Aorta (tissue), 5 donors: ENCODE measurements at regions not wholly inside any gene's neighbourhood (a gene's known extent, or its start where the extent isn't known, plus 50 kb on each side); places are given as distances from the start of the nearest gene placed in this dataset.
"Not testable (repeated sequence)": the region's sequence is repeated elsewhere in the genome, so short reads cannot be mapped to it uniquely, and the experiment has no call there.

ENCODE experiments used
- ATAC-seq: fragments of 200-7000 bp; cut with Tn5 transposase; one replicate; pipeline ENCODE4 v1.9.1; 2022; ENCODE audit warnings: moderate library complexity; ENCODE audit not compliant: low FRiP score
- DNase-seq, 2 donors: peaks; one replicate each; pipeline ENCODE4 v3.0.0-alpha.2; 2020
- H3K27ac ChIP-seq, 2 donors: one replicate each; pipeline ENCODE4 v1.5.1; 2013; ENCODE audit warnings: low read length in 2 of 2, mild to moderate bottlenecking in 2 of 2, moderate library complexity in 2 of 2, control low read depth in 1 of 2, inconsistent platforms in 1 of 2, low read depth in 1 of 2
- H3K27me3 ChIP-seq, 2 donors: one replicate each; pipeline ENCODE4 v1.6.1; 2013; ENCODE audit warnings: control low read depth in 1 of 2, low read length in 1 of 2, mild to moderate bottlenecking in 1 of 2, moderate library complexity in 1 of 2; ENCODE audit not compliant: insufficient read depth in 2 of 2, control insufficient read depth in 1 of 2
- H3K36me3 ChIP-seq, 2 donors: one replicate each; pipeline ENCODE4 v1.6.1; 2013; ENCODE audit warnings: control low read depth in 1 of 2, low read length in 1 of 2, mild to moderate bottlenecking in 1 of 2; ENCODE audit not compliant: insufficient read depth in 2 of 2, control insufficient read depth in 1 of 2
- H3K4me1 ChIP-seq, 2 donors: one replicate each; pipeline ENCODE4 v1.6.1; 2013; ENCODE audit warnings: low read length in 2 of 2, control low read depth in 1 of 2, mild to moderate bottlenecking in 1 of 2, moderate library complexity in 1 of 2; ENCODE audit not compliant: insufficient read depth in 2 of 2, control insufficient read depth in 1 of 2
- H3K4me3 ChIP-seq, 2 donors: one replicate each; pipeline ENCODE4 v1.5.1; 2013; ENCODE audit warnings: low read length in 2 of 2, control low read depth in 1 of 2, mild to moderate bottlenecking in 1 of 2
- H3K9me3 ChIP-seq: one replicate; pipeline ENCODE4 v1.6.1; 2013; ENCODE audit warnings: mild to moderate bottlenecking, low read length; ENCODE audit not compliant: control insufficient read depth
- WGBS, 2 donors: extraction: QIAGEN DNeasy Blood & Tissue Kit; methylation state at CpG; one replicate each; pipeline ENCODE4 v1.1.7; 2013; 5-methylcytosine and 5-hydroxymethylcytosine counted together
- intact Hi-C, 2 donors: fragments of 100-400 bp; cut with DNase I; formaldehyde crosslinking; loops; one replicate each; pipeline versions ENCODE4 v1.14.2 to v1.15.0; 2022
- donor health status: healthy with polysubstance abuse.
- donor health status: Bipolar disorder and iron deficiency.
- donor health status: DM: no; HTN: no; CAD: no.
- donor health status: DM: no; HTN: no; CAD: no.
- donor health status: DM: yes; HTN: yes; CAD: no.

DNA sequence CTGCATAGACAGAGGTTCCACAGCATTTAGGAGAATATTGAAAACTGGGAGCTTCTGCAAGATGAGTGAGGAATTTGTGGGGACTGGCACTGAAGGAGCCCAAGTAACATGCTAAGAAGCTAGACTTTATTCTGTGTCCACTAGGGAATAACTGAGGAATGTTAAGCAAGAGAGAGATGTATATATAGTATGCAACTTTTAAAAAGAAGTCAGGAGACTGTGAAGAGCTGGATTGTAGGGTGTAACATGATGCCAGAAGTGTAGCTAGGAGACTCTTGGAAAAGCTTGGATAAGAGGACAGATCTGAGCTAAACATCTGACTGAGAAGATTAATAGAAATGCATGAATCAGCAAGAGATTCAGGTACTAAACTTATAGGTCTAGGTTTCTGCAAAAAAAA lies 270.6 kb upstream of the MMADHC start:
- Histone ChIP-seq H3K36me3 (no peaks in the 10 kb centered on the region), H3K27ac (no peak overlapping the region), H3K27me3 (no peaks in the 10 kb centered on the region), H3K4me3 (no peak overlapping the region), H3K4me1 (peaks cover 0 to 3% of the 10 kb centered on the region in 2 donors), H3K9me3 (no peaks in the 10 kb centered on the region)
- ATAC-seq (no peak), DNase-seq (no peak)
- intact Hi-C loops: no loop called here

DNA sequence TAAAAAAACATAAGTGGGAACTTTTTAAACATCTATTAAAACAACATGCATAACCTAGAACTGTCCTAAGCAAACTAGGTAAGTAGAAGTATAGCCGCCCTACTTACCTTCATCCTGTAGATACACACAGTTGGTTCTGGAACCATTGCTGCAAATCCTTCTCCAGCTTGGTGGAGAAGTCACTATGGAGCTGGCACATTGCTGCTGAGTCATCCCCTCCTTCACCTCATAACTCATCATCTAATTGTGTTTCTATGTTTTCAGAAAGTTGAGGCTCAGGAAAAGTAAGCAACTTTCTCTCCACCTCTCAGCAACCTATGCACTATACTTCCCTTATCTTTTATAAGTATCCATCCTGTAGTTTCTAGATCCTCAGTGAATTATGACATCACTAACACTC lies 269.8 kb upstream of the MMADHC start:
- H3K27me3 ChIP-seq: no peaks in the 10 kb centered on the region
- no peaks in the 10 kb centered on the region for H3K36me3 ChIP-seq
- DNase-seq: no peak
- intact Hi-C loops: no loop called here
- no peaks in the 10 kb centered on the region for H3K9me3 ChIP-seq
- no peak overlapping the region for H3K27ac ChIP-seq
- peaks cover 0 to 3% of the 10 kb centered on the region in 2 donors for H3K4me1 ChIP-seq
- H3K4me3 ChIP-seq: no peak overlapping the region
- WGBS, 2 donors: 91 to 98% methylated on average over 1 of the region's 1 CpG
- no peak for ATAC-seq

DNA sequence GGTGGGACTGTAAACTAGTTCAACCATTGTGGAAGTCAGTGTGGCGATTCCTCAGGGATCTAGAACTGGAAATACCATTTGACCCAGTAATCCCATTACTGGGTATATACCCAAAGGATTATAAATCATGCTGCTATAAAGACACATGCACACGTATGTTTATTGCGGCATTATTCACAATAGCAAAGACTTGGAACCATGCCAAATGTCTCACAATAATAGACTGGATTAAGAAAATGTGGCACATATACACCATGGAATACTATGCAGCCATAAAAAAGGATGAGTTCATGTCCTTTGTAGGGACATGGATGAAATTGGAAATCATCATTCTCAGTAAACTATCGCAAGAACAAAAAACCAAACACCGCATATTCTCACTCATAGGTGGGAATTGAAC lies 268.3 kb upstream of the MMADHC start:
- H3K27me3 ChIP-seq, H3K27ac ChIP-seq, H3K4me3 ChIP-seq, H3K36me3 ChIP-seq, DNase-seq, H3K9me3 ChIP-seq, intact Hi-C loops, ATAC-seq, H3K4me1 ChIP-seq: not testable (repeated sequence)
- 95 to 100% methylated on average over 2 of the region's 5 CpGs for WGBS, 2 donors

DNA sequence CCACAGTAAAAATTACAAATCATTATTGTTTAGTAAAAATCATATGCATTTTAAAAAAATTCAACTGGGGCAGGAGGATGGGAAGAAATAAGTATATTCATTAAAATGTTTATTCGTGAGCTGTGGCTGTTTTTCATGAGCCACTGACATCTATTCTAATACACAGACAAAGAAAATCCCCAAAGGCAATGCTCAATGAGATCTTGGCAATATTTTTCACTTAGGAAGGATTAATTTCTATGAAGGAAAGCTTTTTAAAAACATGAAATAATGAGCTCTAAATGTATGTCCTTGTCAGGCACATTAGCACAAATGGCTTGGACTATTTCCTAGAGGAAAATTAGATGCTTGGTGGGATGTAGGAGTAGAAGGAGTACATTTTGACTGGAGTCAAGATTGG lies 262.0 kb upstream of the MMADHC start:
- H3K27ac ChIP-seq: no peak overlapping the region
- intact Hi-C loops: no loop called here
- peaks cover 1% of the 10 kb centered on the region for H3K9me3 ChIP-seq
- 89 to 94% methylated on average over 1 of the region's 1 CpG for WGBS, 2 donors
- DNase-seq (no peak), ATAC-seq (no peak)
- H3K4me3 ChIP-seq: no peak overlapping the region
- no peaks in the 10 kb centered on the region for H3K4me1 ChIP-seq
- no peaks in the 10 kb centered on the region for H3K27me3 ChIP-seq
- H3K36me3 ChIP-seq: no peaks in the 10 kb centered on the region

DNA sequence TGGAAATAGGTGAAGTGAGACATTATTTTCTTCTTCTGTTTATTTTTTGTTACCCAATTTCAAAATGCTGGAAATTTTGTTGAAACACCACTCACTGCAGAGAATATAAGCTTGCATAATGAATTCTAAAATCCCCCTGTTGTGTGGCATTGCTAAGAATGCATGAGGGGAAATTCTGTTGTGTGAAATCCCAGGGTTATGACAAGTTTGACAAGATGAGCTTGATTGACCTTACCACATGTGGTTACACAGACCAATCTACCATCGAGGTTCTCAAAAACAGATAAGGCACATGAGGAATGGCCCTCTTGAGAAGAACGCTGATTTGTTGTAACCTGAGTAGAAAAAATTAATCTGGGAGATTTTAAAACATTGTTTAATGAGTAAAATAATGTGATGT lies 261.6 kb upstream of the MMADHC start:
- H3K36me3 ChIP-seq: no peaks in the 10 kb centered on the region
- no peak for ATAC-seq
- intact Hi-C loops: no loop called here

DNA sequence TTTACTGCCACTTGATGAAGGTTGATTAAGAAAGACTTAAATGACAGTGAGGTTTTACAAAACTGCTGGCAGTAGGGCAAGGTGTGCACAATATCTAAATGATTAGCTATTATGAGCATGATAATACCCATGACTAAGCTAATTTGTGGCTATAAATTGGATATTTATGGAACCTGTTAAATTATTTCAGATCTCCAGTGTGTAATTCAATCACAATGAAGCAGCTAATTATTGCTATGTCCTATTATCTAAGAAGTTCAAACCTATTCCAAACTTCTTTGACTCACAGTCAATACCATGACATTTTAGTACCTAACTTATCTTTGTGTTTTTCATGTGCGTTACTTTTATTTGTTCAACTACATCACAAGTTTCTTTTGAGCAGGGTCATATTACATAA lies 253.8 kb upstream of the MMADHC start:
- Histone ChIP-seq H3K27me3 (no peaks in the 10 kb centered on the region), H3K27ac (no peak overlapping the region), H3K36me3 (no peaks in the 10 kb centered on the region), H3K9me3 (peaks cover 1% of the 10 kb centered on the region), H3K4me1 (no peaks in the 10 kb centered on the region), H3K4me3 (no peak overlapping the region)
- intact Hi-C loops: no loop called here
- DNase-seq: no peak
- ATAC-seq: no peak
- 72 to 73% methylated on average over 1 of the region's 1 CpG for WGBS, 2 donors

More for the DNA sequence above, 261.6 kb upstream of the MMADHC start:
- no peaks in the 10 kb centered on the region for H3K4me1 ChIP-seq
- peaks cover 1% of the 10 kb centered on the region for H3K9me3 ChIP-seq
- no peaks in the 10 kb centered on the region for H3K27me3 ChIP-seq
- H3K4me3 ChIP-seq: no peak overlapping the region
- WGBS, 2 donors: 49 to 62% methylated on average over 2 of the region's 2 CpGs
- no peak for DNase-seq
- no peak overlapping the region for H3K27ac ChIP-seq

DNA sequence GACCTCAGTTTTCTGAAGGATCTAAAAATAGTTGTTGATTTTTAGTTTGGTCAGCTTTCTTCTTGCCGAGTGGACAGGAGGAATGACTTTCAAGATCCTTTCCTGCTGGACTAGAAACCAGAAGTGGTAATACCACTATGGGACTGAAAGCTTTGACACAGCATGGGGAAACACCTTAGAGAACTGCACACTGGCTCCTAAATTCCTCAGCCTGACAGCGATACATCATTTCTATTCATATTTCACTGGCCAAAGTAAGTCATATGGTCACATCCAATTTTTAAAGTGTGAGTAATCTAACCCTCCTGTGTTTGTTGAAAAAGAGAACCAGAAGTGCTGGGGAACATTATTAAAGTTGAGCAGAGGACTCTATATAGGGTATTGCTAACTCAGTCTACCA lies 244.7 kb upstream of the MMADHC start:
- intact Hi-C loops: no loop called here
- 69 to 78% methylated on average over 2 of the region's 2 CpGs for WGBS, 2 donors
- H3K9me3 ChIP-seq: no peaks in the 10 kb centered on the region
- no peak overlapping the region for H3K4me3 ChIP-seq
- no peak overlapping the region for H3K27ac ChIP-seq
- DNase-seq: no peak
- no peak for ATAC-seq
- no peaks in the 10 kb centered on the region for H3K36me3 ChIP-seq
- no peaks in the 10 kb centered on the region for H3K27me3 ChIP-seq
- H3K4me1 ChIP-seq: no peaks in the 10 kb centered on the region

DNA sequence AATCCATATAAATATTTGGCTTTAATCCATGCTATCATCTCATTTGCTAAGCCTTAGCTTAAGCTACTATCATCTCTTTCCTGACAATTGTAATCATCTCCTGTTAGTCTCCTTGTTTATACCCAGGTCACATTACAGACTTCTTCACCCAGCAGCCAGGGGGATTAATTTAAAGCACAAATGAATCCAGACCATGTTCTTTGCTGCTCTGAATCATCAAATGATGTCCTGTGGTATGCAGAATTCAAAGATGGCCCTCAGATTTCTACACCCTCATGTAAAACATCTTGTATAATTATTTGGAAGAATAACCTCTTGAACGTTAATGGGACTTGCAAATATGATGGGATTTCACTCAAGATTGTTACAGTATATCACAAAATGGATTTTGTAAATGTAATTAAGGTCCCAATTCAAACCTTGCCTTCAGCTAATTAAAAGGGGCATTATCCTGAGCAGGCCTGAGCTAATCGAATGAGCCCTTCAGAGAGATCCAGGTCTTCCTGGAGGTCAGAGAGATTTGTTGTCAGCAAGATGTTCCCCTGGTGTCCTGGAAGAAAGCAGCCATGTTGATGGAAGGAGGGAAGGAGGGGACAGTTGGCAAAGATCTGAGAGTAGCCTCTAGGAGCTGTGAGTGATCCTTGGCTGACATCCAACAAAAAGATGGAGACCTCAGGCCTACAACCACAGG lies 241.1 kb upstream of the MMADHC start:
- no peaks in the 10 kb centered on the region for H3K27me3 ChIP-seq
- no peak overlapping the region for H3K4me3 ChIP-seq
- no peaks in the 10 kb centered on the region for H3K4me1 ChIP-seq
- intact Hi-C loops: no loop called here
- ATAC-seq (no peak), DNase-seq (no peak)
- H3K27ac ChIP-seq: no peak overlapping the region
- 95 to 98% methylated on average over 2 of the region's 2 CpGs for WGBS, 2 donors
- no peaks in the 10 kb centered on the region for H3K36me3 ChIP-seq
- no peaks in the 10 kb centered on the region for H3K9me3 ChIP-seq

DNA sequence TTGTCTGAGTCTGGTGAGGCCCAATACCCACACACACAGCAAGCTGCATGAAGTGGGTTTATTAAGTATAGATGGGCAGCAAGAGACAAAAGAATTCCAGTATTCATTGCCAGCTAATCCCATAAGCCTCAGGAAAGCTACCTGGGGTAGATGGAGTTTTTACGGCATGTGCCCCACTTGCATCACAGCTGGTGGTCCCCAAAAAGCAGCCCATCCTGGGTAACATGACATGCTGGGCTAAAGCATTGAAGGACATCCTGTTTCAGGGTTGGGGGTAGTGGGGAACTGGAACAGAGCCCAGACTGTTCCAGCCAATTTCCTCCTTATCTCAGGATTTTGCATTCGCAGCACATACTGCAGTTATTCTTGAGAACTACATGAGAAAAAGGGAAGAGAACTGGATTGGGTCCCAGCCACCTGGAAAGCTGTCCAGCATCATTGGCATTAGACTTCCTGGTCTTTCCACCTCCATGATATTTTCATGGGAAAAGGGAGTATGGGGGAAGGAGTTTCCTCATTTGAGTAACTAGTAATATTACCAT lies 240.1 kb upstream of the MMADHC start:
- Histone ChIP-seq H3K9me3 (no peaks in the 10 kb centered on the region), H3K36me3 (no peaks in the 10 kb centered on the region), H3K4me1 (no peaks in the 10 kb centered on the region), H3K27me3 (no peaks in the 10 kb centered on the region), H3K27ac (no peak overlapping the region), H3K4me3 (no peak overlapping the region)
- WGBS, 2 donors: 56 to 60% methylated on average over 2 of the region's 2 CpGs
- no peak for DNase-seq
- ATAC-seq: no peak
- intact Hi-C loops: no loop called here
